Left kidney (tissue), 1 donor: ENCODE measurements at regions not wholly inside any gene's neighbourhood (a gene's known extent, or its start where the extent isn't known, plus 50 kb on each side); places are given as distances from the start of the nearest gene placed in this dataset.
A peak's percentile ranks its signal among the peaks of the same experiment; 100 is the strongest.

Source experiments
- DNase-seq: peaks from one replicate; pipeline ENCODE4 v3.0.0-alpha.2; 2013

GRCh38 chr16:51971184-51971583, 575.8 kb downstream of the TOX3 start:
- no peak for DNase-seq

GRCh38 chr16:51968749-51969148, 578.2 kb downstream of the TOX3 start:
- no peak for DNase-seq

- DNase-seq = peak; percentile 51
These were observed 579.3 kb downstream of the TOX3 start for GRCh38 chr16:51967646-51968045.

GRCh38 chr16:51960931-51961330, 586.0 kb downstream of the TOX3 start:
- no peak for DNase-seq

- DNase-seq = peak; percentile 54
These were observed 593.5 kb downstream of the TOX3 start for GRCh38 chr16:51953286-51953985.

- DNase-seq = no peak
These were observed 594.4 kb downstream of the TOX3 start for GRCh38 chr16:51952500-51952899.

GRCh38 chr16:51951668-51952298, 595.2 kb downstream of the TOX3 start:
- peak; percentile 43 for DNase-seq

GRCh38 chr16:51950118-51950780, 596.7 kb downstream of the TOX3 start:
- no peak for DNase-seq

GRCh38 chr16:51949282-51949681, 597.7 kb downstream of the TOX3 start:
- no peak for DNase-seq

GRCh38 chr16:51941412-51941811, 605.5 kb downstream of the TOX3 start:
- no peak for DNase-seq

- DNase-seq = no peak
These were observed 606.8 kb downstream of the TOX3 start for GRCh38 chr16:51940183-51940582.

GRCh38 chr16:51939378-51939871, 607.5 kb downstream of the TOX3 start:
- DNase-seq = peak; percentile 55

GRCh38 chr16:51938861-51939260, 608.1 kb downstream of the TOX3 start:
- no peak for DNase-seq

GRCh38 chr16:51937771-51938170, 609.2 kb downstream of the TOX3 start:
- no peak for DNase-seq

GRCh38 chr16:51936846-51937245, 610.1 kb downstream of the TOX3 start:
- DNase-seq = no peak

GRCh38 chr16:51932317-51932716, 614.6 kb downstream of the TOX3 start:
- no peak for DNase-seq

- no peak for DNase-seq
These were observed 615.3 kb downstream of the TOX3 start for GRCh38 chr16:51931653-51932052.

GRCh38 chr16:51924744-51925143, 622.2 kb downstream of the TOX3 start:
- DNase-seq = no peak

- DNase-seq = no peak
These were observed 624.5 kb downstream of the TOX3 start for GRCh38 chr16:51922476-51922875.

GRCh38 chr16:51919736-51920135, 627.2 kb downstream of the TOX3 start:
- DNase-seq = no peak

- DNase-seq = no peak
These were observed 630.1 kb downstream of the TOX3 start for GRCh38 chr16:51916814-51917213.

GRCh38 chr16:51916231-51916630, 630.7 kb downstream of the TOX3 start:
- no peak for DNase-seq

GRCh38 chr16:51907680-51908079, 639.3 kb downstream of the TOX3 start:
- DNase-seq = no peak
